ENCODE measurements at regions not wholly inside any gene's neighbourhood (a gene's known extent, or its start where the extent isn't known, plus 50 kb on each side); places are given as distances from the start of the nearest gene placed in this dataset.

GRCh38 chr12:105765053-105766014 is 373.4 kb downstream of the NUAK1 start (continued):
- TF ChIP-seq PBX3 (IDR thresholded peaks at IDR 0.05; ENCODE audit: insufficient replicate concordance, low read depth, low read length) (no peak), CEBPZ (IDR thresholded peaks at IDR 0.05; ENCODE audit: low read depth, low read length) (no peak), IKZF1 (conservative IDR thresholded peaks at IDR 0.05) (peak; percentile 26; the same call in 1 of the 2 replicates), IKZF2 (IDR thresholded peaks at IDR 0.05) (0 out of 4 replicates have a peak, but pooled peaks of 1 of the 2 experiments have one; percentile 11), TCF12 (IDR thresholded peaks at IDR 0.05; ENCODE audit: low read depth, low read length) (0 out of 2 replicates have a peak, but pooled peaks have one; percentile 1), NFIC (IDR thresholded peaks at IDR 0.05; ENCODE audit: low read depth, low read length) (no peak), ATF7 (IDR thresholded peaks at IDR 0.05; ENCODE audit: low read depth) (no peak), PKNOX1 (IDR thresholded peaks at IDR 0.05) (peak; percentile 31; the same call in 1 of the 2 replicates)
